ENCODE measurements at regions not wholly inside any gene's neighbourhood (a gene's known extent, or its start where the extent isn't known, plus 50 kb on each side); places are given as distances from the start of the nearest gene placed in this dataset.

- H3K4me1 Mint-ChIP-seq, result no peaks in the 10 kb centered on the region
- no peak for DNase-seq
- Histone ChIP-seq H3K27me3 (replicated peaks in 1 of 4; ENCODE audit: control extremely low read depth in 1 of 4, control insufficient read depth in 3 of 4, insufficient read depth in 4 of 4, low read length in 3 of 4) (no peaks in the 10 kb centered on the region), H2AFZ (ENCODE audit: insufficient read depth, low read depth, low read length, poor library complexity, severe bottlenecking) (no peak overlapping the region), H3K27ac (ENCODE audit: low read length in 2 of 2) (no peak overlapping the region), H3K4me2 (replicated peaks; ENCODE audit: low read depth, low read length, poor library complexity, severe bottlenecking) (no peak overlapping the region), H3K4me3 (ENCODE audit: control extremely low read depth in 1 of 5, extremely low read depth in 1 of 5, insufficient read depth in 1 of 5, low read depth in 2 of 5, low read length in 4 of 5) (no peak overlapping the region), H3K4me1 (ENCODE audit: control insufficient read depth in 2 of 2, insufficient read depth in 2 of 2, low read length in 2 of 2) (no peaks in the 10 kb centered on the region), H4K20me1 (ENCODE audit: control insufficient read depth, insufficient read depth, low read length, poor library complexity, severe bottlenecking) (no peaks in the 10 kb centered on the region), H3K9ac (ENCODE audit: low read length) (no peak overlapping the region), H3K36me3 (replicated peaks in 1 of 2; ENCODE audit: control extremely low read depth in 1 of 2, control insufficient read depth in 1 of 2, extremely low read depth in 1 of 2, insufficient read depth in 2 of 2, low read length in 1 of 2) (no peaks in the 10 kb centered on the region), H3K79me2 (ENCODE audit: control insufficient read depth, insufficient read depth, low read length) (no peaks in the 10 kb centered on the region), H3K9me3 (ENCODE audit: control extremely low read depth in 1 of 3, control insufficient read depth in 2 of 3, insufficient read depth in 1 of 3, low read length in 2 of 3) (peaks cover 0 to 3% (median 2%) of the 10 kb centered on the region in 3 donors)
- ATAC-seq (ENCODE audit: low read depth), result no peak
- no peak overlapping the region for H3K27ac Mint-ChIP-seq
- H3K27me3 Mint-ChIP-seq, result no peaks in the 10 kb centered on the region
- ChIA-PET CTCF (no interaction called here), POLR2A (no interaction called here)
- no peak overlapping the region for H3K4me3 Mint-ChIP-seq
- intact Hi-C loops (cut with micrococcal nuclease), result no loop called here
- no peaks in the 10 kb centered on the region for H3K9me3 Mint-ChIP-seq (ENCODE audit: insufficient read depth)
- no peak for TF ChIP-seq EZH2 (IDR thresholded peaks at IDR 0.05; ENCODE audit: borderline replicate concordance, insufficient read depth, low read depth, low read length, poor library complexity, severe bottlenecking)
- TF ChIP-seq, protein P1, sequence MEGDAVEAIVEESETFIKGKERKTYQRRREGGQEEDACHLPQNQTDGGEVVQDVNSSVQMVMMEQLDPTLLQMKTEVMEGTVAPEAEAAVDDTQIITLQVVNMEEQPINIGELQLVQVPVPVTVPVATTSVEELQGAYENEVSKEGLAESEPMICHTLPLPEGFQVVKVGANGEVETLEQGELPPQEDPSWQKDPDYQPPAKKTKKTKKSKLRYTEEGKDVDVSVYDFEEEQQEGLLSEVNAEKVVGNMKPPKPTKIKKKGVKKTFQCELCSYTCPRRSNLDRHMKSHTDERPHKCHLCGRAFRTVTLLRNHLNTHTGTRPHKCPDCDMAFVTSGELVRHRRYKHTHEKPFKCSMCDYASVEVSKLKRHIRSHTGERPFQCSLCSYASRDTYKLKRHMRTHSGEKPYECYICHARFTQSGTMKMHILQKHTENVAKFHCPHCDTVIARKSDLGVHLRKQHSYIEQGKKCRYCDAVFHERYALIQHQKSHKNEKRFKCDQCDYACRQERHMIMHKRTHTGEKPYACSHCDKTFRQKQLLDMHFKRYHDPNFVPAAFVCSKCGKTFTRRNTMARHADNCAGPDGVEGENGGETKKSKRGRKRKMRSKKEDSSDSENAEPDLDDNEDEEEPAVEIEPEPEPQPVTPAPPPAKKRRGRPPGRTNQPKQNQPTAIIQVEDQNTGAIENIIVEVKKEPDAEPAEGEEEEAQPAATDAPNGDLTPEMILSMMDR (IDR thresholded peaks at IDR 0.05), result no peak
These were observed 622.1 kb downstream of the ARL4A start for GRCh38 chr7:13309535-13309934.

DNA sequence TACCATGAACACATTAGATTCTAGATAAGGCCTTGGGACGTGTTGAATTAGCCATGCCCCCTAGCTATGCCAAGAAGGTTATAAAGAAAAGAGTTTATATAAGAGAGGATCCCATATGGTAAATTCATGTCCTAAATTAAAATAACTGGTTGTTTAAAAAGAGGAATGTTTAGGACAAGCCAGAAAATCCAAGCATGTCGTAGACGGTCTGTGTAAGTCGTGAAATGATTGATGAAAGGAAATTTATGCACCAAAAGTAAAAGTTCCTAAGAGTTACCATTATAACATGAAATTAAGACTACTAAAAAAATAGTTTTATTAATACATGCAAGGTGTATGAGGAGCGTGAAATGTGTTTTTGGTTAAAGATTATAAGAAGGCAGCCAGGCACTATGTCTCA lies 624.9 kb downstream of the ARL4A start:
- intact Hi-C loops (cut with micrococcal nuclease), result no loop called here
- ChIA-PET CTCF (no interaction called here), POLR2A (no interaction called here)
- Histone ChIP-seq H3K9ac (ENCODE audit: low read length) (no peak overlapping the region), H4K20me1 (ENCODE audit: control insufficient read depth, insufficient read depth, low read length, poor library complexity, severe bottlenecking) (no peaks in the 10 kb centered on the region), H3K4me1 (ENCODE audit: control insufficient read depth in 2 of 2, insufficient read depth in 2 of 2, low read length in 2 of 2) (no peaks in the 10 kb centered on the region), H3K79me2 (ENCODE audit: control insufficient read depth, insufficient read depth, low read length) (no peaks in the 10 kb centered on the region), H2AFZ (ENCODE audit: insufficient read depth, low read depth, low read length, poor library complexity, severe bottlenecking) (no peak overlapping the region), H3K36me3 (replicated peaks in 1 of 2; ENCODE audit: control extremely low read depth in 1 of 2, control insufficient read depth in 1 of 2, extremely low read depth in 1 of 2, insufficient read depth in 2 of 2, low read length in 1 of 2) (no peaks in the 10 kb centered on the region), H3K9me3 (ENCODE audit: control extremely low read depth in 1 of 3, control insufficient read depth in 2 of 3, insufficient read depth in 1 of 3, low read length in 2 of 3) (peaks cover 0 to 3% (median 2%) of the 10 kb centered on the region in 3 donors), H3K27me3 (replicated peaks in 1 of 4; ENCODE audit: control extremely low read depth in 1 of 4, control insufficient read depth in 3 of 4, insufficient read depth in 4 of 4, low read length in 3 of 4) (no peaks in the 10 kb centered on the region), H3K4me2 (replicated peaks; ENCODE audit: low read depth, low read length, poor library complexity, severe bottlenecking) (no peak overlapping the region), H3K27ac (ENCODE audit: low read length in 2 of 2) (no peak overlapping the region), H3K4me3 (ENCODE audit: control extremely low read depth in 1 of 5, extremely low read depth in 1 of 5, insufficient read depth in 1 of 5, low read depth in 2 of 5, low read length in 4 of 5) (no peak overlapping the region)
- ATAC-seq (ENCODE audit: low read depth), result no peak
- H3K4me3 Mint-ChIP-seq, result no peak overlapping the region
- no peaks in the 10 kb centered on the region for H3K9me3 Mint-ChIP-seq (ENCODE audit: insufficient read depth)
- no peak for DNase-seq
- no peaks in the 10 kb centered on the region for H3K4me1 Mint-ChIP-seq
- no CpG with 5 or more reads among the region's 5 CpGs for WGBS (ENCODE audit: insufficient coverage)
- TF ChIP-seq EZH2 (IDR thresholded peaks at IDR 0.05; ENCODE audit: borderline replicate concordance, insufficient read depth, low read depth, low read length, poor library complexity, severe bottlenecking), result no peak
- H3K27ac Mint-ChIP-seq, result no peak overlapping the region
- H3K27me3 Mint-ChIP-seq, result no peaks in the 10 kb centered on the region
